Iris pigment epithelial cell (primary cell): ENCODE measurements at regions not wholly inside any gene's neighbourhood (a gene's known extent, or its start where the extent isn't known, plus 50 kb on each side); places are given as distances from the start of the nearest gene placed in this dataset.

Source experiments
- DNase-seq: peaks from one replicate; pipeline ENCODE4 v3.0.0-alpha.2; 2011; ENCODE audit warnings: low read depth

- DNase-seq: no peak
Measured at GRCh38 chr22:48693377-48694135, 1134.1 kb downstream of the BRD1 start.

GRCh38 chr22:48692734-48693376, 1134.8 kb downstream of the BRD1 start:
- DNase-seq: no peak

- DNase-seq: no peak
Measured at GRCh38 chr22:48691431-48691851, 1136.2 kb downstream of the BRD1 start.

GRCh38 chr22:48690583-48691317, 1136.9 kb downstream of the BRD1 start:
- DNase-seq: no peak

- no peak for DNase-seq
Measured at GRCh38 chr22:48689206-48689605, 1138.5 kb downstream of the BRD1 start.

GRCh38 chr22:48688366-48688765, 1139.3 kb downstream of the BRD1 start:
- DNase-seq: no peak

- DNase-seq: no peak
Measured at GRCh38 chr22:48687606-48688005, 1140.1 kb downstream of the BRD1 start.

GRCh38 chr22:48686694-48687302, 1140.9 kb downstream of the BRD1 start:
- no peak for DNase-seq

- no peak for DNase-seq
Measured at GRCh38 chr22:48685767-48686166, 1141.9 kb downstream of the BRD1 start.

GRCh38 chr22:48683640-48684039, 1144.0 kb downstream of the BRD1 start:
- DNase-seq: no peak

GRCh38 chr22:48682504-48682903, 1145.2 kb downstream of the BRD1 start:
- DNase-seq: no peak

- DNase-seq: no peak
Measured at GRCh38 chr22:48680601-48681000, 1147.1 kb downstream of the BRD1 start.

- DNase-seq: no peak
Measured at GRCh38 chr22:48679656-48680555, 1147.8 kb downstream of the BRD1 start.

GRCh38 chr22:48678171-48679135, 1149.2 kb downstream of the BRD1 start:
- DNase-seq: no peak

- no peak for DNase-seq
Measured at GRCh38 chr22:48677621-48678020, 1150.1 kb downstream of the BRD1 start.

- DNase-seq: no peak
Measured at GRCh38 chr22:48677168-48677520, 1150.5 kb downstream of the BRD1 start.

GRCh38 chr22:48676266-48677167, 1151.2 kb downstream of the BRD1 start:
- DNase-seq: no peak

- DNase-seq: no peak
Measured at GRCh38 chr22:48675830-48676145, 1151.9 kb downstream of the BRD1 start.

GRCh38 chr22:48675141-48675829, 1152.4 kb downstream of the BRD1 start:
- DNase-seq: no peak
